HepG2 (cell line): ENCODE measurements at regions not wholly inside any gene's neighbourhood (a gene's known extent, or its start where the extent isn't known, plus 50 kb on each side); places are given as distances from the start of the nearest gene placed in this dataset.
"Not testable (repeated sequence)": the region's sequence is repeated elsewhere in the genome, so short reads cannot be mapped to it uniquely, and the experiment has no call there.

ENCODE experiments used
- ATAC-seq: fragments of 200-7000 bp; cut with Tn5 transposase; 3 replicates; pipeline ENCODE4 v1.9.1; 2020; ENCODE audit warnings: mild to moderate bottlenecking, moderate library complexity
- BruUV-seq: library from RNA; stranded (reverse); fragments of 400-500 nt; replicated peaks from 2 replicates; lab custom pipeline; 2021; lab: Mats Ljungman, UMichigan
- CTCF ChIA-PET: fragments of 300-600 bp; formaldehyde crosslinking; extraction: SDS; loops from one replicate; lab custom pipeline; 2021; ENCODE audit warnings: low total read pairs, inconsistent platforms, low intra/inter-chr PET ratio; lab: Yijun Ruan, JAX
- POLR2A ChIA-PET: fragments of 350-600 bp; sonication (Branson Sonifier 250); formaldehyde crosslinking; loops from one replicate; lab custom pipeline; 2020; ENCODE audit warnings: antibody characterized with exemption, inconsistent platforms; lab: Yijun Ruan, JAX
- DNase-seq: peaks from one replicate; pipeline ENCODE4 v3.0.0-alpha.2; 2015; ENCODE audit warnings: low spot score
- FAIRE-seq: peaks from 3 replicates; lab custom pipeline; 2011; peaks lifted over from hg19 to GRCh38; lab: Jason Lieb, UNC
- H2AFZ ChIP-seq: one replicate; pipeline ENCODE4 v1.6.1; 2011; ENCODE audit warnings: low read length, inconsistent platforms
- H3K27ac ChIP-seq: fragments of 300-600 bp; 3 replicates; pipeline ENCODE4 v1.8.0; 2011; ENCODE audit warnings: mixed run types, mild to moderate bottlenecking, mixed read lengths, low read length, inconsistent platforms; ENCODE audit not compliant: insufficient read depth; ENCODE audit errors: extremely low read length
- H3K27me3 ChIP-seq, 2 experiments: fragments of 200-600 bp in 1 of 2; 2 replicates in 1 of 2; 3 replicates in 1 of 2; pipeline versions ENCODE4 v1.6.0 to v1.8.0; 2011; ENCODE audit warnings: low read length in 2 of 2, mild to moderate bottlenecking in 2 of 2, moderate library complexity in 2 of 2, inconsistent platforms in 1 of 2; ENCODE audit not compliant: insufficient read depth in 2 of 2, control insufficient read depth in 1 of 2
- H3K36me3 ChIP-seq, 2 experiments: fragments of 200-600 bp in 1 of 2; replicated peaks in 1 of 2; 2 replicates in 1 of 2; 3 replicates in 1 of 2; pipeline versions ENCODE4 v1.5.1 to v1.8.0; 2011; ENCODE audit warnings: low read length in 2 of 2, inconsistent platforms in 1 of 2; ENCODE audit not compliant: insufficient read depth in 2 of 2, control insufficient read depth in 1 of 2
- H3K4me1 ChIP-seq: 2 replicates; pipeline ENCODE4 v1.5.1; 2012; ENCODE audit warnings: low read length, inconsistent platforms; ENCODE audit not compliant: insufficient read depth
- H3K4me2 ChIP-seq: 2 replicates; pipeline ENCODE4 v1.6.0; 2011; ENCODE audit warnings: low read depth, low read length, inconsistent platforms
- H3K4me3 ChIP-seq, 3 experiments: fragments of 200-600 bp in 1 of 3; sonication (generic), shearing (Covaris generic) in 1 of 3; replicated peaks in 1 of 3; 2 replicates each; pipeline ENCODE4 v1.5.1; 2011 to 2016; ENCODE audit warnings: low read length in 3 of 3, inconsistent platforms in 2 of 3, low read depth in 2 of 3, mild to moderate bottlenecking in 2 of 3, control low read depth in 1 of 3, mixed read lengths in 1 of 3; ENCODE audit not compliant: insufficient read depth in 1 of 3
- H3K79me2 ChIP-seq: one replicate; pipeline ENCODE4 v1.6.1; 2011; ENCODE audit warnings: low read length, inconsistent platforms; ENCODE audit not compliant: insufficient read depth
- H3K9ac ChIP-seq: 2 replicates; pipeline ENCODE4 v1.6.0; 2011; ENCODE audit warnings: mild to moderate bottlenecking, low read depth, low read length, inconsistent platforms; ENCODE audit not compliant: insufficient read depth
- H3K9me3 ChIP-seq: 2 replicates; pipeline ENCODE4 v1.5.1; 2012; ENCODE audit warnings: mild to moderate bottlenecking, low read length
- H4K20me1 ChIP-seq: 2 replicates; pipeline ENCODE4 v1.6.0; 2011; ENCODE audit warnings: inconsistent platforms, mild to moderate bottlenecking, low read length, moderate library complexity; ENCODE audit not compliant: insufficient read depth
- ATF2 ChIP-seq: sonication (generic); formaldehyde crosslinking; IDR thresholded peaks from 2 replicates; pipeline ENCODE4 v1.4.0; 2020; ENCODE audit warnings: missing genetic modification reagents
- HOXA7 ChIP-seq: sonication (generic); formaldehyde crosslinking; IDR thresholded peaks from 2 replicates; pipeline ENCODE4 v1.8.1; 2022; ENCODE audit warnings: mild to moderate bottlenecking, missing genetic modification reagents, moderate library complexity
- MYPOP ChIP-seq: sonication (generic); formaldehyde crosslinking; IDR thresholded peaks from 2 replicates; pipeline ENCODE4 v1.8.1; 2023; ENCODE audit warnings: mild to moderate bottlenecking, moderate library complexity, missing genetic modification reagents
- NFE2 ChIP-seq: sonication (generic); formaldehyde crosslinking; IDR thresholded peaks from 2 replicates; pipeline ENCODE4 v1.4.0; 2020; ENCODE audit warnings: missing genetic modification reagents
- POLR2A ChIP-seq, 2 experiments: IDR thresholded peaks; 2 replicates each; pipeline ENCODE4 v1.6.1; 2011; ENCODE audit warnings: low read depth in 2 of 2, low read length in 2 of 2, mild to moderate bottlenecking in 1 of 2, moderate library complexity in 1 of 2; ENCODE audit not compliant: insufficient read depth in 1 of 2
- PRDM15 ChIP-seq: sonication (generic); formaldehyde crosslinking; IDR thresholded peaks from 2 replicates; pipeline ENCODE4 v1.4.0; 2020; ENCODE audit warnings: missing genetic modification reagents
- RBM22 ChIP-seq: fragments of 200-400 bp; formaldehyde crosslinking; optimal IDR thresholded peaks from 2 replicates; pipeline ENCODE3; 2017; ENCODE audit warnings: mild to moderate bottlenecking, low read length, moderate library complexity
- SALL2 ChIP-seq: sonication (generic); formaldehyde crosslinking; IDR thresholded peaks from 2 replicates; pipeline ENCODE4 v1.8.1; 2023; ENCODE audit warnings: mild to moderate bottlenecking, missing genetic modification reagents, inconsistent platforms
- U2AF2 ChIP-seq: fragments of 200-400 bp; formaldehyde crosslinking; IDR thresholded peaks from 2 replicates; pipeline ENCODE4 v1.6.1; 2017; ENCODE audit warnings: low read depth, mild to moderate bottlenecking, low read length
- ZNF205 ChIP-seq: IDR thresholded peaks from 2 replicates; pipeline ENCODE4 v1.6.1; 2018; ENCODE audit warnings: missing biosample characterization, missing genetic modification reagents
- ZNF256 ChIP-seq: sonication (generic); formaldehyde crosslinking; conservative IDR thresholded peaks from 2 replicates; pipeline ENCODE4 v1.4.0; 2020; ENCODE audit warnings: missing genetic modification reagents
- ZNF3 ChIP-seq: IDR thresholded peaks from 2 replicates; pipeline ENCODE4 v1.7.0; 2017; ENCODE audit warnings: inconsistent platforms
- ZNF563 ChIP-seq: sonication (generic); formaldehyde crosslinking; IDR thresholded peaks from 2 replicates; pipeline ENCODE4 v1.8.0; 2022; ENCODE audit warnings: mild to moderate bottlenecking, moderate library complexity, missing genetic modification reagents
- ZNF790 ChIP-seq: sonication (generic); formaldehyde crosslinking; IDR thresholded peaks from 2 replicates; pipeline ENCODE4 v1.8.0; 2022; ENCODE audit warnings: missing genetic modification reagents, mild to moderate bottlenecking, borderline replicate concordance
- WGBS: methylation state at CpG from one replicate; pipeline ENCODE4 v1.1.6; 2017; ENCODE audit warnings: low lambda C conversion rate; 5-methylcytosine and 5-hydroxymethylcytosine counted together
- in situ Hi-C: cut with HindIII; loops from 2 replicates; pipeline ENCODE4 v1.10.0; 2017; ENCODE audit warnings: low pct_unique_long_range_greater_than_20kb; ENCODE audit not compliant: extremely low pct_ligation_motif_present
- intact Hi-C: fragments of 100-400 bp; cut with micrococcal nuclease; formaldehyde crosslinking; loops from one replicate; pipeline ENCODE4 v1.10.0; 2022; ENCODE audit not compliant: unreplicated experiment

- Histone ChIP-seq H4K20me1 (no peaks in the 10 kb centered on the region), H3K9ac (no peak overlapping the region), H3K79me2 (no peaks in the 10 kb centered on the region), H3K27me3 (peaks cover 0 to 15% of the 10 kb centered on the region in 2 experiments; a peak in 3 of 5 replicates), H3K4me2 (no peak overlapping the region), H3K27ac (no peak overlapping the region), H3K9me3 (no peaks in the 10 kb centered on the region), H2AFZ (no peak overlapping the region), H3K4me1 (no peaks in the 10 kb centered on the region), H3K36me3 (no peaks in the 10 kb centered on the region), H3K4me3 (no peak overlapping the region)
- in situ Hi-C loops: no loop called here
- FAIRE-seq: no peak
- CTCF ChIA-PET: no interaction called here
- 23% methylated on average over 6 of the region's 6 CpGs for WGBS
- no peak for TF ChIP-seq ZNF790 (CRISPR knock-in tag)
- no peak for TF ChIP-seq PRDM15
- TF ChIP-seq POLR2A (IDR thresholded peaks at IDR 0.05; ENCODE audit: insufficient read depth in 1 of 2, low read depth in 2 of 2, low read length in 2 of 2): no peak
- no peak for TF ChIP-seq ZNF563 (CRISPR knock-in tag)
- TF ChIP-seq U2AF2: no peak
- TF ChIP-seq RBM22: no peak
- TF ChIP-seq SALL2 (CRISPR knock-in tag): no peak
- TF ChIP-seq ZNF256 (CRISPR knock-in tag): no peak
- TF ChIP-seq NFE2 (CRISPR knock-in tag): no peak
- no peak for TF ChIP-seq ZNF205 (CRISPR knock-in tag)
- TF ChIP-seq HOXA7 (CRISPR knock-in tag): no peak
- no peak for TF ChIP-seq MYPOP
- TF ChIP-seq ZNF3 (CRISPR knock-in tag): no peak
- no peak for TF ChIP-seq ATF2 (CRISPR knock-in tag)
- BruUV-seq: no TSS peak
- no peak for ATAC-seq
- DNase-seq: no peak
- POLR2A ChIA-PET: no interaction called here
- intact Hi-C loops: no loop called here
Observed at GRCh38 chr1:38648417-38648816, 211.2 kb downstream of the RRAGC start.

GRCh38 chr1:38647341-38647740, 212.2 kb downstream of the RRAGC start:
- peaks cover 0 to 15% of the 10 kb centered on the region in 2 experiments; a peak in 3 of 5 replicates for H3K27me3 ChIP-seq
- H3K4me2 ChIP-seq, BruUV-seq, H3K9me3 ChIP-seq, H4K20me1 ChIP-seq, FAIRE-seq, H2AFZ ChIP-seq, CTCF ChIA-PET, H3K4me3 ChIP-seq, POLR2A ChIA-PET, H3K79me2 ChIP-seq, H3K9ac ChIP-seq, H3K36me3 ChIP-seq, intact Hi-C loops, H3K4me1 ChIP-seq, H3K27ac ChIP-seq, ATAC-seq, in situ Hi-C loops, DNase-seq: not testable (repeated sequence)
- 94% methylated on average over 12 of the region's 34 CpGs for WGBS
